GM23338 (cell line): ENCODE measurements at regions not wholly inside any gene's neighbourhood (a gene's known extent, or its start where the extent isn't known, plus 50 kb on each side); places are given as distances from the start of the nearest gene placed in this dataset.

Source experiments
- ATAC-seq: fragments of 200-7000 bp; cut with Tn5 transposase; 3 replicates; pipeline ENCODE4 v1.9.1; 2020
- DNase-seq: peaks from one replicate; pipeline ENCODE4 v3.0.0-alpha.2; 2015; ENCODE audit warnings: low spot score
- H2AFZ ChIP-seq: fragments of 200-600 bp; sonication (generic); 2 replicates; pipeline ENCODE4 v1.8.0; 2016; ENCODE audit warnings: antibody characterized with exemption, mild to moderate bottlenecking, moderate library complexity
- H3F3A ChIP-seq: fragments of 200-600 bp; sonication (generic); replicated peaks from 2 replicates; pipeline ENCODE4 v1.8.0; 2017; ENCODE audit warnings: antibody characterized with exemption, mixed run types, low read depth
- H3K27ac ChIP-seq: fragments of 200-600 bp; sonication (generic); 2 replicates; pipeline ENCODE4 v1.6.1; 2016; ENCODE audit warnings: low read depth
- H3K27me3 ChIP-seq: fragments of 200-600 bp; sonication (generic); 2 replicates; pipeline ENCODE4 v1.8.0; 2016; ENCODE audit warnings: mild to moderate bottlenecking, mixed run types, moderate library complexity; ENCODE audit not compliant: insufficient read depth
- H3K36me3 ChIP-seq: fragments of 200-600 bp; sonication (generic); 2 replicates; pipeline ENCODE4 v1.8.0; 2016; ENCODE audit warnings: mild to moderate bottlenecking; ENCODE audit not compliant: insufficient read depth
- H3K4me1 ChIP-seq: fragments of 200-600 bp; sonication (generic); 2 replicates; pipeline ENCODE4 v1.8.0; 2016; ENCODE audit warnings: mild to moderate bottlenecking, moderate library complexity; ENCODE audit not compliant: insufficient read depth
- H3K4me2 ChIP-seq: fragments of 200-600 bp; sonication (generic); 2 replicates; pipeline ENCODE4 v1.7.1; 2017; ENCODE audit warnings: mixed run types
- H3K4me3 ChIP-seq: fragments of 200-600 bp; sonication (generic); 2 replicates; pipeline ENCODE4 v1.6.1; 2016; ENCODE audit warnings: mixed run types
- H3K79me2 ChIP-seq: fragments of 200-600 bp; sonication (generic); replicated peaks from 2 replicates; pipeline ENCODE4 v1.8.0; 2017; ENCODE audit warnings: mild to moderate bottlenecking; ENCODE audit not compliant: insufficient read depth
- H3K9me2 ChIP-seq: fragments of 200-600 bp; sonication (generic); 2 replicates; pipeline ENCODE4 v1.8.0; 2017; ENCODE audit not compliant: insufficient read depth
- H4K20me1 ChIP-seq: fragments of 200-600 bp; sonication (generic); replicated peaks from 2 replicates; pipeline ENCODE4 v1.8.0; 2017; ENCODE audit warnings: mild to moderate bottlenecking; ENCODE audit not compliant: insufficient read depth
- H3K27ac Mint-ChIP-seq: 2 replicates; pipeline ENCODE4 v1.8.0; 2020; ENCODE audit warnings: inconsistent platforms, mild to moderate bottlenecking, moderate library complexity, mixed read lengths
- H3K27me3 Mint-ChIP-seq: 3 replicates; pipeline ENCODE4 v1.8.0; 2022; ENCODE audit warnings: low read depth, mild to moderate bottlenecking, moderate library complexity, mixed read lengths, inconsistent platforms; ENCODE audit not compliant: insufficient read depth, poor library complexity
- H3K36me3 Mint-ChIP-seq: 3 replicates; pipeline ENCODE4 v1.8.0; 2021; ENCODE audit warnings: low read depth, mild to moderate bottlenecking, inconsistent platforms, moderate library complexity, mixed read lengths
- H3K4me1 Mint-ChIP-seq: 3 replicates; pipeline ENCODE4 v1.8.0; 2020; ENCODE audit warnings: mild to moderate bottlenecking, inconsistent platforms, mixed read lengths
- H3K4me3 Mint-ChIP-seq: 3 replicates; pipeline ENCODE4 v1.8.0; 2021; ENCODE audit warnings: moderate library complexity, mild to moderate bottlenecking, inconsistent platforms, mixed read lengths
- H3K9me3 Mint-ChIP-seq: 3 replicates; pipeline ENCODE4 v1.8.0; 2020; ENCODE audit warnings: moderate library complexity, mild to moderate bottlenecking, inconsistent platforms, mixed read lengths
- CTCF ChIP-seq, 2 experiments: fragments of 200-600 bp in 1 of 2; sonication (generic) in 1 of 2; conservative IDR thresholded peaks; 2 replicates each; pipeline versions ENCODE4 v1.5.1 to v1.6.1; 2016 to 2017; ENCODE audit warnings: antibody characterized with exemption in 2 of 2, low read depth in 2 of 2, mild to moderate bottlenecking in 2 of 2, moderate library complexity in 1 of 2
- EZH2 ChIP-seq: fragments of 200-600 bp; sonication (generic); IDR thresholded peaks from one replicate; pipeline ENCODE4 v1.8.0; 2017; ENCODE audit warnings: antibody characterized with exemption, mild to moderate bottlenecking, low read depth; ENCODE audit not compliant: unreplicated experiment
- REST ChIP-seq: IDR thresholded peaks from one replicate; pipeline ENCODE4 v1.6.1; 2018; ENCODE audit warnings: antibody characterized with exemption; ENCODE audit not compliant: unreplicated experiment
- ZNF462 ChIP-seq: fragments of 250-450 bp; sonication (Bioruptor Pico); IDR thresholded peaks from 2 replicates; pipeline ENCODE4 v1.5.0; 2020; ENCODE audit warnings: mild to moderate bottlenecking, moderate library complexity

- H3K4me3 ChIP-seq = no peak overlapping the region
- no peak overlapping the region for H2AFZ ChIP-seq
- no peak overlapping the region for H3K27ac ChIP-seq
- Mint-ChIP-seq H3K4me1 (peaks cover 17% of the 10 kb centered on the region), H3K9me3 (no peaks in the 10 kb centered on the region), H3K27ac (no peak overlapping the region), H3K27me3 (peaks cover 7% of the 10 kb centered on the region), H3K4me3 (no peak overlapping the region), H3K36me3 (no peaks in the 10 kb centered on the region)
- no peaks in the 10 kb centered on the region for H3F3A ChIP-seq
- no peaks in the 10 kb centered on the region; the same call in 1 of the 2 replicates for H3K4me1 ChIP-seq
- ATAC-seq (no peak), DNase-seq (no peak)
- H3K4me2 ChIP-seq = no peak overlapping the region
- H3K79me2 ChIP-seq = no peaks in the 10 kb centered on the region
- H3K9me2 ChIP-seq = no peaks in the 10 kb centered on the region
- H4K20me1 ChIP-seq = no peaks in the 10 kb centered on the region
- TF ChIP-seq ZNF462 (CRISPR knock-in tag) (no peak), CTCF (conservative IDR thresholded peaks at IDR 0.05; ENCODE audit: low read depth in 2 of 2) (no peak), EZH2 (no peak), REST (no peak)
- no peaks in the 10 kb centered on the region for H3K36me3 ChIP-seq
- H3K27me3 ChIP-seq = no peaks in the 10 kb centered on the region
These were observed 54.4 kb upstream of the GALNT10 start for GRCh38 chr5:154136141-154136540.
